ENCODE measurements at regions not wholly inside any gene's neighbourhood (a gene's known extent, or its start where the extent isn't known, plus 50 kb on each side); places are given as distances from the start of the nearest gene placed in this dataset.

- dilution Hi-C loops (cut with MboI; ENCODE audit: extremely low pct_ligation_motif_present, low sequenced_read_pairs): no loop called here
- BruUV-seq (replicated peaks): no TSS peak
- Histone ChIP-seq H3K4me3 (replicated peaks in 1 of 3; ENCODE audit: insufficient read depth in 1 of 3, low read depth in 1 of 3, low read length in 3 of 3) (no peak overlapping the region), H4K20me1 (replicated peaks; ENCODE audit: control insufficient read depth, extremely low read depth, insufficient read depth, low read length) (no peaks in the 10 kb centered on the region), H3K27ac (ENCODE audit: insufficient read depth, low read depth, low read length) (no peak overlapping the region), H3K4me1 (ENCODE audit: control insufficient read depth, extremely low read depth, insufficient read depth, low read length) (peaks cover 16% of the 10 kb centered on the region), H3K9ac (replicated peaks; ENCODE audit: extremely low read depth, insufficient read depth, low read length) (no peak overlapping the region), H3K9me3 (replicated peaks; ENCODE audit: control insufficient read depth, insufficient read depth, low read length) (no peaks in the 10 kb centered on the region), H3K4me2 (ENCODE audit: insufficient read depth, low read length) (no peak overlapping the region), H3K79me2 (ENCODE audit: control insufficient read depth, insufficient read depth, low read length) (no peaks in the 10 kb centered on the region), H3K27me3 (ENCODE audit: control insufficient read depth in 2 of 2, insufficient read depth in 2 of 2, low read length in 2 of 2) (peaks cover 12 to 15% of the 10 kb centered on the region in 2 experiments), H3K9me1 (replicated peaks; ENCODE audit: control insufficient read depth, extremely low read depth, insufficient read depth, low read length) (no peaks in the 10 kb centered on the region), H2AFZ (ENCODE audit: low read depth, low read length) (no peak overlapping the region), H3K36me3 (ENCODE audit: control insufficient read depth in 2 of 2, extremely low read depth in 1 of 2, insufficient read depth in 2 of 2, low read length in 2 of 2) (no peaks in the 10 kb centered on the region)
- intact Hi-C loops (cut with micrococcal nuclease): loop anchor here (5.0 to 10.0 kb wide), 4 partner anchors 186 to 963 kb away; partner anchors contain the start of gene NFE2L3
- DNase-seq (ENCODE audit: low read depth, low spot score): no peak
- TF ChIP-seq POLR2AphosphoS5 (IDR thresholded peaks at IDR 0.05; ENCODE audit: insufficient read depth, low read depth, low read length) (no peak), GATA2 (IDR thresholded peaks at IDR 0.05; ENCODE audit: insufficient read depth, insufficient read length, low read depth, low read length) (no peak), JUN (IDR thresholded peaks at IDR 0.05; ENCODE audit: borderline replicate concordance, insufficient read depth, insufficient read length, low read depth) (no peak), POLR2A (IDR thresholded peaks at IDR 0.05; ENCODE audit: low read depth, low read length) (no peak), FOS (IDR thresholded peaks at IDR 0.05; ENCODE audit: borderline replicate concordance, insufficient read depth, low read length) (no peak), MYC (IDR thresholded peaks at IDR 0.05; ENCODE audit: low read depth, low read length) (no peak), EZH2 (IDR thresholded peaks at IDR 0.05; ENCODE audit: borderline replicate concordance, low read depth, low read length, severe bottlenecking) (no peak)
- TF ChIP-seq, protein P1, sequence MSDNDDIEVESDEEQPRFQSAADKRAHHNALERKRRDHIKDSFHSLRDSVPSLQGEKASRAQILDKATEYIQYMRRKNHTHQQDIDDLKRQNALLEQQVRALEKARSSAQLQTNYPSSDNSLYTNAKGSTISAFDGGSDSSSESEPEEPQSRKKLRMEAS (IDR thresholded peaks at IDR 0.05; ENCODE audit: insufficient read depth, insufficient read length): no peak
- TF ChIP-seq, protein P2, sequence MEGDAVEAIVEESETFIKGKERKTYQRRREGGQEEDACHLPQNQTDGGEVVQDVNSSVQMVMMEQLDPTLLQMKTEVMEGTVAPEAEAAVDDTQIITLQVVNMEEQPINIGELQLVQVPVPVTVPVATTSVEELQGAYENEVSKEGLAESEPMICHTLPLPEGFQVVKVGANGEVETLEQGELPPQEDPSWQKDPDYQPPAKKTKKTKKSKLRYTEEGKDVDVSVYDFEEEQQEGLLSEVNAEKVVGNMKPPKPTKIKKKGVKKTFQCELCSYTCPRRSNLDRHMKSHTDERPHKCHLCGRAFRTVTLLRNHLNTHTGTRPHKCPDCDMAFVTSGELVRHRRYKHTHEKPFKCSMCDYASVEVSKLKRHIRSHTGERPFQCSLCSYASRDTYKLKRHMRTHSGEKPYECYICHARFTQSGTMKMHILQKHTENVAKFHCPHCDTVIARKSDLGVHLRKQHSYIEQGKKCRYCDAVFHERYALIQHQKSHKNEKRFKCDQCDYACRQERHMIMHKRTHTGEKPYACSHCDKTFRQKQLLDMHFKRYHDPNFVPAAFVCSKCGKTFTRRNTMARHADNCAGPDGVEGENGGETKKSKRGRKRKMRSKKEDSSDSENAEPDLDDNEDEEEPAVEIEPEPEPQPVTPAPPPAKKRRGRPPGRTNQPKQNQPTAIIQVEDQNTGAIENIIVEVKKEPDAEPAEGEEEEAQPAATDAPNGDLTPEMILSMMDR (IDR thresholded peaks at IDR 0.05; ENCODE audit: extremely low read depth in 1 of 2, insufficient read depth in 1 of 2, low read depth in 1 of 2, low read length in 2 of 2): no peak
- POLR2A ChIA-PET: no interaction called here
- CTCF ChIA-PET: interaction anchor here (9.7 kb wide), 1 partner anchor 472 kb away, joined by 304 read pairs; no protein-coding TSS in a partner anchor
- no peak for FAIRE-seq
Measured at GRCh38 chr7:25891591-25891990, 260.4 kb upstream of the NFE2L3 start.
